SU-DHL-6 (cell line): ENCODE measurements at regions not wholly inside any gene's neighbourhood (a gene's known extent, or its start where the extent isn't known, plus 50 kb on each side); places are given as distances from the start of the nearest gene placed in this dataset.

Source experiments
- H2AFZ ChIP-seq: fragments of 200-600 bp; sonication (generic); 2 replicates; pipeline ENCODE4 v1.6.1; 2014; ENCODE audit warnings: low read depth, mild to moderate bottlenecking, moderate library complexity, mixed read lengths, antibody characterized with exemption, low read length; ENCODE audit not compliant: severe bottlenecking
- H3F3A ChIP-seq: fragments of 200-600 bp; shearing (Covaris generic); 2 replicates; pipeline ENCODE4 v1.6.0; 2016; ENCODE audit warnings: antibody characterized with exemption, mild to moderate bottlenecking; ENCODE audit not compliant: insufficient read depth
- H3K27ac ChIP-seq: fragments of 200-600 bp; sonication (generic); 2 replicates; pipeline ENCODE4 v1.5.1; 2016; ENCODE audit warnings: low read depth, mild to moderate bottlenecking, low read length, moderate library complexity, mixed read lengths
- H3K27me3 ChIP-seq: fragments of 200-600 bp; sonication (generic), shearing (Covaris generic); 2 replicates; pipeline ENCODE4 v1.6.0; 2014; ENCODE audit warnings: mild to moderate bottlenecking, low read length
- H3K36me3 ChIP-seq: fragments of 200-600 bp; sonication (generic); 2 replicates; pipeline ENCODE4 v1.6.1; 2014; ENCODE audit warnings: mild to moderate bottlenecking, low read length, mixed read lengths
- H3K4me2 ChIP-seq: fragments of 300-600, 200-600 bp; shearing (Covaris generic), sonication (generic); 2 replicates; pipeline ENCODE4 v1.6.0; 2014; ENCODE audit warnings: low read length, low read depth, mild to moderate bottlenecking; ENCODE audit not compliant: poor library complexity, severe bottlenecking
- H3K4me3 ChIP-seq: fragments of 200-600 bp; sonication (generic); 2 replicates; pipeline ENCODE4 v1.5.1; 2014; ENCODE audit warnings: antibody characterized with exemption, low read length, mild to moderate bottlenecking, mixed read lengths; ENCODE audit not compliant: insufficient read depth, poor library complexity, severe bottlenecking
- H3K79me2 ChIP-seq: fragments of 200-600 bp; sonication (generic); 2 replicates; pipeline ENCODE4 v1.6.1; 2014; ENCODE audit warnings: mild to moderate bottlenecking, low read length, moderate library complexity; ENCODE audit not compliant: insufficient read depth
- H3K9ac ChIP-seq: fragments of 200-600 bp; sonication (generic); 2 replicates; pipeline ENCODE4 v1.7.0; 2014; ENCODE audit warnings: mild to moderate bottlenecking, low read length
- H3K9me2 ChIP-seq: fragments of 200-600 bp; sonication (generic); replicated peaks from 2 replicates; pipeline ENCODE4 v1.6.1; 2014; ENCODE audit warnings: low read length; ENCODE audit not compliant: insufficient read depth
- H3K9me3 ChIP-seq: fragments of 200-600 bp; sonication (generic); 2 replicates; pipeline ENCODE4 v1.6.1; 2014; ENCODE audit warnings: low read length, mixed read lengths; ENCODE audit not compliant: insufficient read depth
- H4K20me1 ChIP-seq: fragments of 200-600 bp; sonication (generic); 2 replicates; pipeline ENCODE4 v1.6.1; 2014; ENCODE audit warnings: low read depth, mild to moderate bottlenecking, antibody characterized with exemption, low read length, moderate library complexity, mixed read lengths
- CTCF ChIP-seq: fragments of 200-600 bp; sonication (generic); IDR thresholded peaks from one replicate; pipeline ENCODE4 v1.5.1; 2017; ENCODE audit warnings: antibody characterized with exemption, mild to moderate bottlenecking, low read length, moderate library complexity; ENCODE audit not compliant: insufficient read depth, poor library complexity, severe bottlenecking
- EZH2phosphoT487 ChIP-seq: fragments of 200-600 bp; sonication (generic), shearing (Covaris generic); conservative IDR thresholded peaks from 2 replicates; pipeline ENCODE4 v1.6.1; 2018; ENCODE audit warnings: mild to moderate bottlenecking, antibody characterized with exemption, low read length, moderate library complexity, mixed read lengths

GRCh38 chr20:11814267-11814666 is 103.4 kb upstream of the BTBD3 start:
- Histone ChIP-seq H3K27ac (no peak overlapping the region), H3K79me2 (no peaks in the 10 kb centered on the region), H3K9ac (no peak overlapping the region), H4K20me1 (no peaks in the 10 kb centered on the region), H3K9me2 (no peaks in the 10 kb centered on the region; the same call in 1 of the 2 replicates), H3K4me2 (no peak overlapping the region), H3K36me3 (no peaks in the 10 kb centered on the region), H3K9me3 (no peaks in the 10 kb centered on the region), H3K27me3 (no peaks in the 10 kb centered on the region), H3F3A (no peaks in the 10 kb centered on the region), H3K4me3 (no peak overlapping the region), H2AFZ (no peak overlapping the region)
- TF ChIP-seq EZH2phosphoT487 (no peak), CTCF (no peak)

GRCh38 chr20:11820838-11821237 is 96.9 kb upstream of the BTBD3 start:
- Histone ChIP-seq H3K27me3 (no peaks in the 10 kb centered on the region), H3K9ac (no peak overlapping the region), H3K9me3 (no peaks in the 10 kb centered on the region), H3K9me2 (no peaks in the 10 kb centered on the region), H4K20me1 (no peaks in the 10 kb centered on the region), H3K4me3 (no peak overlapping the region), H3K79me2 (no peaks in the 10 kb centered on the region), H3K36me3 (no peaks in the 10 kb centered on the region), H3K27ac (no peak overlapping the region), H3K4me2 (no peak overlapping the region), H3F3A (no peaks in the 10 kb centered on the region), H2AFZ (no peak overlapping the region)
- TF ChIP-seq EZH2phosphoT487 (no peak), CTCF (no peak)

GRCh38 chr20:11822540-11822794 is 95.2 kb upstream of the BTBD3 start:
- Histone ChIP-seq H3K79me2 (no peaks in the 10 kb centered on the region), H2AFZ (no peak overlapping the region), H3K9me3 (no peaks in the 10 kb centered on the region), H3K27ac (no peak overlapping the region), H3K36me3 (no peaks in the 10 kb centered on the region), H3F3A (no peaks in the 10 kb centered on the region), H3K9me2 (no peaks in the 10 kb centered on the region), H3K4me2 (no peak overlapping the region), H4K20me1 (no peaks in the 10 kb centered on the region), H3K9ac (no peak overlapping the region), H3K27me3 (no peaks in the 10 kb centered on the region), H3K4me3 (no peak overlapping the region)
- TF ChIP-seq EZH2phosphoT487 (no peak), CTCF (no peak)

- no peak overlapping the region for H3K4me2 ChIP-seq
- no peak overlapping the region for H3K4me3 ChIP-seq
- no peaks in the 10 kb centered on the region for H3K36me3 ChIP-seq
- no peak overlapping the region for H2AFZ ChIP-seq
- H3K9ac ChIP-seq: no peak overlapping the region
- no peaks in the 10 kb centered on the region for H3K79me2 ChIP-seq
- no peaks in the 10 kb centered on the region for H3F3A ChIP-seq
- no peak for TF ChIP-seq CTCF
- no peak for TF ChIP-seq EZH2phosphoT487
- no peaks in the 10 kb centered on the region for H3K9me3 ChIP-seq
- no peaks in the 10 kb centered on the region for H3K9me2 ChIP-seq
- no peaks in the 10 kb centered on the region for H3K27me3 ChIP-seq
- no peak overlapping the region for H3K27ac ChIP-seq
- no peaks in the 10 kb centered on the region for H4K20me1 ChIP-seq
Measured at GRCh38 chr20:11826334-11826733, 91.4 kb upstream of the BTBD3 start.
